Ammon's horn (tissue), 1 donor: ENCODE measurements at regions not wholly inside any gene's neighbourhood (a gene's known extent, or its start where the extent isn't known, plus 50 kb on each side); places are given as distances from the start of the nearest gene placed in this dataset.

ENCODE experiments used
- DNase-seq: peaks from one replicate; pipeline ENCODE4 v3.0.0-alpha.2; 2016; ENCODE audit warnings: low spot score

- no peak for DNase-seq
These were observed 262.8 kb upstream of the UBE2E2 start for GRCh38 chr3:22940285-22940684.

GRCh38 chr3:22942981-22943380, 260.1 kb upstream of the UBE2E2 start:
- DNase-seq, result no peak

GRCh38 chr3:22947851-22948250, 255.3 kb upstream of the UBE2E2 start:
- no peak for DNase-seq

GRCh38 chr3:22951910-22952309, 251.2 kb upstream of the UBE2E2 start:
- peak; percentile 9 for DNase-seq

- DNase-seq, result no peak
These were observed 250.3 kb upstream of the UBE2E2 start for GRCh38 chr3:22952860-22953259.

- no peak for DNase-seq
These were observed 243.5 kb upstream of the UBE2E2 start for GRCh38 chr3:22959593-22959992.

- peak; percentile 69 for DNase-seq
These were observed 242.8 kb upstream of the UBE2E2 start for GRCh38 chr3:22960105-22960984.

GRCh38 chr3:22962244-22962643, 240.9 kb upstream of the UBE2E2 start:
- no peak for DNase-seq

GRCh38 chr3:22966349-22966748, 236.8 kb upstream of the UBE2E2 start:
- DNase-seq, result no peak

GRCh38 chr3:22969276-22969675, 233.9 kb upstream of the UBE2E2 start:
- no peak for DNase-seq

- DNase-seq, result no peak
These were observed 231.6 kb upstream of the UBE2E2 start for GRCh38 chr3:22971497-22971896.

- DNase-seq, result no peak
These were observed 226.1 kb upstream of the UBE2E2 start for GRCh38 chr3:22977042-22977441.

GRCh38 chr3:22977650-22978289, 225.4 kb upstream of the UBE2E2 start:
- no peak for DNase-seq

- no peak for DNase-seq
These were observed 223.5 kb upstream of the UBE2E2 start for GRCh38 chr3:22979581-22979980.

- DNase-seq, result no peak
These were observed 222.8 kb upstream of the UBE2E2 start for GRCh38 chr3:22980346-22980745.

- no peak for DNase-seq
These were observed 222.0 kb upstream of the UBE2E2 start for GRCh38 chr3:22981166-22981565.

- no peak for DNase-seq
These were observed 221.3 kb upstream of the UBE2E2 start for GRCh38 chr3:22981861-22982260.

- no peak for DNase-seq
These were observed 220.0 kb upstream of the UBE2E2 start for GRCh38 chr3:22982981-22983587.

- DNase-seq, result no peak
These were observed 216.2 kb upstream of the UBE2E2 start for GRCh38 chr3:22986958-22987357.

- DNase-seq, result no peak
These were observed 214.6 kb upstream of the UBE2E2 start for GRCh38 chr3:22988566-22988965.

- DNase-seq, result no peak
These were observed 213.4 kb upstream of the UBE2E2 start for GRCh38 chr3:22989716-22990115.

- DNase-seq, result no peak
These were observed 212.6 kb upstream of the UBE2E2 start for GRCh38 chr3:22990291-22991200.
